GM19193 (cell line): ENCODE measurements at regions not wholly inside any gene's neighbourhood (a gene's known extent, or its start where the extent isn't known, plus 50 kb on each side); places are given as distances from the start of the nearest gene placed in this dataset.

Experiments
- POLR2A ChIP-seq: IDR thresholded peaks from 4 replicates; pipeline ENCODE4 v1.6.1; 2011; ENCODE audit not compliant: insufficient read depth, insufficient read length; ENCODE audit errors: extremely low read depth

DNA sequence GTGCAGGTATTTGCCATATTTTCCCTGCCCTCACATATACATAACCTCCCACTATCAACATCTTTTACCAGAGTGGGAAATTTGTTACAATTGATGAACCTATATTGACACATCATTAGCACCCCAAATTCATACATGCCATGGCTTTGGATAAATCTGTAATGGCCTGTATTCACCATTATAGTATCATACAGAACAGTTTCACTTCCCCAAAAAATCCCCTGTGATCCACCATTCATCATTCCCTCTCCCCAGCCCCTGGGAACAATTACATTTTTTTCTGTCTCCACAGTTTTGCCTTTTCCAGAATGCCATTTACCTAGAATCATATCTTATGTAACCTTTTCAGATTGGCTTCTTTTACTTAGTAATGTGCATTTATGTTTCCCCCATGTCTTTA, 494.5 kb downstream of the RNF144A start:
- no peak for TF ChIP-seq POLR2A

DNA sequence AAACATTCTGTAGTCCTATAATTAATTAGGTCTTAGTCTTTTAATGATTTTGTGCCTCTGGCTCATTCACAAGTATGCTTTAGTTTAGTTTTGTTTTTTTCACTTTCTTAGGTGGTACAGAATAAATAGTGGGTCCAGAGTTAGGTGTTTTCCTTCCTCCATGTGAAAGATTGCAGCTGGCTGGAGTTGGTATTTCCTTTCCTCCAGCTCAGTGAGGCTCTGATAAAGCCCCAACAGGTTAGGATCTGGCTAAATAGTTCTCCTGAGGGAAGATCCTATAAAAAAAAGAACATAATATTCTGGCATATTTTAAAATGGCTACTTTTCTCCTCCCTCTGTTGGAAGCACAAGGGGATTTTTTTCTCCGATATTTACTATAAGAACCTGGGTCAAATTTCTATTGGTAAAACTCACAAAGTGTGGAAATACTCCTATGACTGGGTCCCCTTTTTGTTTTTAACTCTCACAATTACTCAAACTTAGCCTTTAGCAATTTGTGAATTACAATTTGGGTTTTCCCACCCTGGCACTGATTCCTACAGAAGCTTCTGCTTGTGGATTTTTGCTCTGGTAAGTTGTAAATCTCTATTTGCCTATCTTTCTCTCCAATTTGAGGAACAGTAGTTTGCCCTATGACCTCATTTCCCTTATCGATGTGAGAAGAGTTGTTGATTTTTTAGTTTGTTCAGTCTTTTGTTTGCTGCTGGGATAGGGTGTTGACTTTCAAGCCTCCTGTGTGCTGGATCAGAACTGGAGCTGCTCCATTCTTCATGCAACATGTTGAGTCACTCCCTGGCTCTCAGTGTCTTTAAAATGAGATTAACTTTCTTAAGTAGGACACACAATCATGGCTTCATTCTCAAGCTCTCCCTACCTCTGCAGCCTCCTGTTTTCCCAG, 500.9 kb downstream of the RNF144A start:
- no peak for TF ChIP-seq POLR2A

DNA sequence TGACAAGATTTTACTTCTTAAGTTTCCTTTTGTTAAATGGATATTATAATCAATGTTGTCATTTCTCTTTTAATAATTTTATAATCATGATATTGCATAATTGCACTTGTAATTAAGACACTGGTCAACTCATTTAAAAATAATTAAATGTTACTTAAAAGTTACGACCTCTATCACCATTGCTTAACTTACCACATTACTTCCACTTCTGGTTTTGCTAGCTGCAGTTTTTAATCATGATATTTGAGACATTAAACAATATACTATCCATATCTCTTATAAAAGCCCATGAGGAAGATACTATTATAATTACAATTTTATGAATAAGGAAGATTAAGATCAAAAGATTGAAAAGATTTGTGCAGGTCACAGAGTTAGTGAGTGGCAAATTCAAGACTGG, 502.0 kb downstream of the RNF144A start:
- TF ChIP-seq POLR2A, result no peak

DNA sequence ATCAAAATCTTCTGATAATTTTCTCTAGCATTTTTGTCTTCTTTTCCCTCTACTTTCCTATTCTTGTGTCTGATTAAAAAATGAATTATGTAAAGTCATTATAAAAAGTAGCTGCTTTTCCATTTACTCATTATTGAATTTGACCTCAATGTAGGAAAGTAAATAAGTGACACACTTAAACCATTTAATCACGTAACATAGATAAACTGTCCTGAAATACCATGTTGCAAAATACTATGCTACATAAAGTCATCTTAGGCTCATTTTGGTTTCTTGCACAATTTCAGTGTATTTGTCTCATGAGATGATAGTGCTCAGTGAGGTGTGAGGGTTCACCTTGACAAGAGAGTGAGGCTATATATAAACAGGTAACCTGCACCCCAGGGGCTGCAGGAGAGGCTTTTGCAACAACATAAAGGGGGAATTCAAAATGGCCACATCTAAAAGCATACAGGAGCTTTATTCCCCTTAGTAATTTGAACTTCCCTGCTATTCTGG, 502.7 kb downstream of the RNF144A start:
- no peak for TF ChIP-seq POLR2A

DNA sequence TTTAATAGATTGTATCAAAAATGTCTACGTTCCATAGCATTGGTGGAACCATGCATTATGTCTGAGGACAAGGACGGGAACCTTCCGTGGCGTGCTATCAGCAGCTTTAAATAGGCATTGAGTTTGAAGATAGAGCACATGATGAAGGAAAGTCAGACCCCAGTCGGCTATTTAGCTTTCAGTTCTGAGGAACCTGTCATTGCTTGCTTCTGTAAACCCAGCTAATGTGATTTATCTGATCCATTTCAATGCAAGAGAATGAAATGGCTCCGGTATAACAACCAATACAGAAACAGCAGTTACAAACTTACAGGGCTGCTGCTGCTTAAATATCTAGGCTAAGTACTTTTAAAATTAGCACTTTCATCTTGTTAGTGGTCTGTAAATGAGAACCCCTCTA, 503.3 kb downstream of the RNF144A start:
- no peak for TF ChIP-seq POLR2A

DNA sequence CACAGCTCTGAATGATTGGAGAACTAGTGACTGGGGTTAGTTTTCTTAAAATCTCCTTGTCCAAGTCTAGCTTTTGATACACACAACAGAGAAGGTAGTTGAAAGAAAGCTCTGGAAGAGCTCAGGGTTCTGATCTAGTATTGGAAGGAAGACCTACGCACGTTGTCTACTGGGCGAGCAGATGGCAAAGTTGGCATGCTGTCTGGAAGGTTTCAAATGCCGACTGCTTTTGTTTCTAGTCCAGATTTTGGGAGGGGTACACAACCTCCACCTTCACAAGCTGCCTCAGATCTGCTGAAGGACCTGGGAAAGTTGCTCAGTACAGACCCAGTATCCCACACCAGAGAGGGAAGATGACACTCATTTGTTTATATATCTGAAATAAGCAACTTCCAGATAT, 507.3 kb downstream of the RNF144A start:
- TF ChIP-seq POLR2A, result no peak

DNA sequence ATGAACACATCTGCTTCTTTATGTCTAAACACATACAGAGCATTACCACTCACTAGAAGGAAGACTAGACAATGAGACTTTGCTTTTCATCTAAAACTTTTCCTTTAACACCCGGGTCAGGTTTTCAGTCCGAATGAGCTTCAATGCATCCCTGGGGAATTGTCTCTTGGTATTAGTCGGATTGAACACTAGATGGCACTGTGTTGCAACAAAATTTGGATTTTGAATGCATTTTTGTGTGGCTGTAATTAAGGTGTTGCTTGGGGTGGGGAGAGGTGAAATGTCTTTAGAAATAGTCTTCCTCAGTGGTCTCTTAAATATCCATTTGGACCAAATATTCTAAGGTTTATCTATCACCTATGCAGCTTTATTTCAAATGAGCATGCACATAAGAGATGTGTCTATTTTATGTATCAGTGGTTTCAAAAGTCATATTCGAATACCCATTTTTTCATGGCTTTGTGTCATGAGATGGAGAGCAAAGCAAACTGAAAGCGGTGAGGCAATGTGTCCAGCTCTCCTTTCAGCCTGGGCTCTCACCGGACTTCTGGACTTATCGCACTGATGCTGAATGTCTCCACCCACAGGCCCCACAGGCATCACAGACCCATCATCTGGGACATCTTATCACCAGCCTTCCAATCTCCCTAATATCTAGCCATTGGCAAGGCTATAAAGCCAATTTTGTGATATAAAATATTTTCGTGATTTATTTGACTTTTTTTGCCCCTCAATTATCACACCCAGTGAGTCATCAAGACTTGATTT, 510.3 kb downstream of the RNF144A start:
- no peak for TF ChIP-seq POLR2A

DNA sequence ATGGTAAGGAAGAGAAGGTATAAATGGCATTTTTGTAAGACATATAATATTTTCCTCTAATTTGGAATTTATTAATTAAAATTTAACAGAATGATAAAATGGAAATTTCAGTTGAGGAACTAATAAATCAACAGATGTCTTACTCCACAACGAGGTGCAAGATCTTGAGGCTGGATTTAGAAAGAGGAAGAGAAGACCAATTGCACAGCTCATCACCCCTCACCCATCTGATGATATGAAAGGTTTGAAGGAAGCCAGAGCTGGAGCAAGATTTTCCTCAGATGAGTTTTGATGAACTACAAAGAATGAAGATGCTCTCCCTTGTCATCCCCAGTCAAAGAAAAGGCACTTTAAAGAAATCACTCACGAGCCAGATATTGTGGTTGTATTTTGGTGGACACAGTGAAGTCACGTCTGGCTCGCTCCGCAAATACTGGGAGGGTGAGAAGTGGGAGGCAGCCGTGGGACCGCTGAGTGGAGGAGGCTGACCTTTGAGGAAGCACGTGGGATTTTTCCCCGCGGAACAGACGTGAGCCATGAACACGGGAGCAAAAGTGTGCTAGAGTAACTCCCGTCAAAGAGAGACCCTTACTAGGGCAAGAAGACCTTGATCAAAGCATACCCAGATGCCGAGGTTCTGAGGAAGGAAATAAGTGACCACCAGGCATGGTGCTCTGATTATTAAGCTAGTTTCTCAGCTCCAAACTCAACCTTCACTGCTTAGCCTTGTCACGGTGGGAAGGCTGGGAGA, 511.4 kb downstream of the RNF144A start:
- TF ChIP-seq POLR2A, result no peak

DNA sequence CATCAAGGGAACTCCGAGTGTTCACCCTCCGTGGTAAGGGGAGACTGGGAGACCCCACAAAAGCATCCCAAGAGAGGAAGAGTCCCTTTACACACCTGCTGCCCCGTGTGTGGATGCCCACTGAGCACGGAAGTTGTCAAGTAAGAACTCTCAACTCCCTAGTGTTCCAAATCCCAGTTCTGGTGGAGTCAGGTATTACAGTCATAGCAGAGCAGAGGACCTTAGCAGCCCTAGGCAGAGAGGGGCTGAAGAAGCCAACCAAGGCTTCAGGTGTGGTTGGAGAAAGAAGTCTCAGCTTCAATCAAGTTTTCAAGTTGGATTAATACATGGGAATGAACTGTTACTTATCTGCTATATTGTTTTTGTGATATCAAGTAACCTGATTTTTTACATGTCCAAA, 512.5 kb downstream of the RNF144A start:
- TF ChIP-seq POLR2A, result no peak

DNA sequence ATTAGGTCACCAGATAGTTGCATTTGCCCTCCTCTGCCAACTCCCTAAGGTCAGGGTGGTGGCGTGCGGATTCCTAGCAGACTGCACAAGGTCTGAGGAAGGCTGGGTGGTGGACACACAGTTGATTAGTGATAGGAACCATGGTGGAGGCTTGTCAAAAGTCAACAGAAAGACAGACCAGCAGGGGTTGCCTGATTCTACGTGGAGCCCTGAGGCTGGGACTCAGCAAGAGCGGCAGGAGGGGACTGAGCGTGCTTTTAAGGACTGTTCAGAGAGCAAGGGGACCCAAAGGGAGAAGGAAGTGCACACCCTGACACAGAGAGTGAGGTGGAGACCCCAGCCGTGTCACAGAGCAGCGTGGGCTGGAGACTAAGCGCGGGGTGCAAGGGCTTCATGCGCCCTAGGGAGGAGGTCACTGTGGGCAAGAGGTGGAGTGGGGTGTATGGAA, 513.2 kb downstream of the RNF144A start:
- TF ChIP-seq POLR2A, result no peak

DNA sequence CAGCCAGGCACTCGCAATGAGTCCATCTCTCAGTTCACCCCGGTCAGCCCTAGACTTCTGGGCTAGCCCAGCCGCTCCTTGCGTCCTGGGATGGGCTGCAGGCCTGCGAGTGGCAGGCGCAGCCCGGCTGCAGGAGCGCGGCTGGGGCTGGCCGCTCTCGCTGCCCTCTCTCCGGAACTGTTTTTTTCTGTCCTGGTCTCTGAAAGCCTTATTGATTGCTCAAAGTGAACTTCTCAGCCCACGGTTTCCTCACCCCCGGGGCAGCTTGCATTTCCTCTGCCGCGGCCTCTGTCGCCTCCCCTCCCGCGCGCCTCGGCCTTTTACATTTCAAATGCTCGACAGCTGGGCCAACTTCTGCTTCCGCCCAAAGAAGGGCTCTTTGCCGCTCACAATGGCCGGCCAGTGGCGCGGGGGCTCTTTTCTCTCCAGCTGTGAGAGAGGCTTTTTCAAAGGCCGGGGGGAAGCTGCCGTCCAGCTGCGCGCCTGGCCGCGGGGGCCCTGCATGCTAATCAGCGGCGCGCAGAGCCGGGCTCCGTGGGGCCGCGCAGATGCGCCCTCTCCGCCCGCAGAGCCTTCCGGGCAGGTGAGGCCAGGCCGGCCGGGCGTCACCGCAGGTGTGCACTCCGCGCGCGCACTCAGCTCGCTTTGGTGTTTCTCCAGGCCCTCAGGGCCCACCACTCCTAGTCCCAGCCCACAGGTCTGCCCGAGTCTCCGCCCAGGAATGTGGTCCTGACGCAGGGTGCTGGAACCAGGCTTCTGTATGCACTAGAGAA, 513.8 kb downstream of the RNF144A start:
- TF ChIP-seq POLR2A, result no peak

DNA sequence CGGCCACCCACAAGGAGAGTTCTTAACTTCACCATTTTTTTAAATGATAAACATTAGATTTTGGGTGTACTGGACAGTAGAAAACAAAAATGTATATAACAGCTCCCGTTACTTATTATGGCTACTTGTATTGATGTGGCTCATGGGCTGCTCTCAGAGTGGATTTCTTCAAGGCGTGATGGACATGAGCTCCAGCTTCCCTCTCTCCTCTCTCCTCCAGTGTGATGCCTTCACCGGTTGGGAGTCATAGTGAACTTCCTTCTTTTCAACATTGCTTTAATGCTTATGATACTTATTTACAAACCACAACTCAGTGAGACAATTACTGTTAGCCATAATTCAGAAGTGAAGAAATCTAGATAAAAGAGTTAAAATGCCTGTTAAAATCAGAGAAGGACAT, 515.2 kb downstream of the RNF144A start:
- TF ChIP-seq POLR2A, result no peak

DNA sequence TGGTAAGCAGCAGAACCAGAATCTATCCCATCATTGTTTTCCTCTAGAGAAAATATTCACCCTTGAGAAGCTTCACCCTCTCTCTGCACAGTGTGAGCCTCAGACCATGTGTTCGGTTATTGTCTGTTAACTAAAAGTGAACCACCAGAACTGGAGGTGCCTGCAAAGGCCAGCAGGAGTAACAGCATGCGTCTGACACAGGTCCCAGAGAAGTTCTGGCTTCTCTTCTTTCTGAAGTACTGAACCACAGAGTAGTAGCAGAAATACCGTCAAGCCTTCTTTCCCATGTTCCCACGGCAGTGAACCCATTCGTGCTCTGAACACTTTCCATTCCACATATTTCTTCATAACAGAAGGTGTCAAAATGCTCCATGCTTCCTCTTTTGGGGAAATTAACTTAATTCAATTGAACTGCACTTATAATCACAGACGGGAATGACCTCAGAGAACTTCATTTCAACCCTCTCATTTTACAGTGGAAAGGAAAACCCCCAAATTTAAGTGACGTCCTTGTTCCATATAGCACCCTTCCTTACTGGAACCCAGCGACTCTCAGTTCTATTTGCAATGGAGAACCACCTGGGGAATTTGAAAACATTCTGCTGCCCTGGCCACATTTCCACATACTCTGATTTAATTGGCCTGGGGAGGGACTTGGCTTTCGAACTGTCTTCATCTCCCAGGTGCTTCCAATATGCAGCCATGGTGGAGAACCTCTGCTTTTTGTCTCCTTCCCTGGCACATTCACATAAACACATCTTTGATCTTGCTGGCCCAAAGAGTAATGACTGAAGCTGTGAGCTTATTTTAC, 519.1 kb downstream of the RNF144A start:
- no peak for TF ChIP-seq POLR2A
